OCI-LY3 (cell line): ENCODE measurements at regions not wholly inside any gene's neighbourhood (a gene's known extent, or its start where the extent isn't known, plus 50 kb on each side); places are given as distances from the start of the nearest gene placed in this dataset.

Source experiments
- H2AFZ ChIP-seq: fragments of 200-600, 300-600 bp; shearing (Covaris generic); 2 replicates; pipeline ENCODE4 v1.6.0; 2014; ENCODE audit warnings: antibody characterized with exemption, low read depth, low read length
- H3K27ac ChIP-seq: fragments of 200-600, 300-600 bp; sonication (generic); 2 replicates; pipeline ENCODE4 v1.5.1; 2014; ENCODE audit warnings: mild to moderate bottlenecking, low read length, moderate library complexity, mixed read lengths
- H3K27me3 ChIP-seq: fragments of 200-600, 300-600 bp; sonication (generic); 2 replicates; pipeline ENCODE4 v1.6.1; 2014; ENCODE audit warnings: low read depth, low read length, mixed read lengths
- H3K36me3 ChIP-seq: fragments of 200-600, 300-600 bp; sonication (generic); replicated peaks from 2 replicates; pipeline ENCODE3; 2014; ENCODE audit warnings: low read depth, low read length, mixed read lengths
- H3K4me1 ChIP-seq: fragments of 300-600, 200-600 bp; sonication (generic); 2 replicates; pipeline ENCODE4 v1.6.1; 2014; ENCODE audit warnings: low read length, mixed read lengths
- H3K4me2 ChIP-seq: fragments of 200-600, 300-600 bp; sonication (generic); 2 replicates; pipeline ENCODE4 v1.6.1; 2014; ENCODE audit warnings: low read length, mixed read lengths
- H3K4me3 ChIP-seq: fragments of 300-600, 200-600 bp; sonication (generic); 2 replicates; pipeline ENCODE4 v1.5.1; 2014; ENCODE audit warnings: antibody characterized with exemption, mild to moderate bottlenecking, low read length, moderate library complexity
- H3K79me2 ChIP-seq: fragments of 300-600, 200-600 bp; shearing (Covaris generic); 2 replicates; pipeline ENCODE4 v1.6.1; 2014; ENCODE audit warnings: mild to moderate bottlenecking, low read length, mixed read lengths
- H3K9ac ChIP-seq: fragments of 300-600, 200-600 bp; shearing (Covaris generic); 2 replicates; pipeline ENCODE4 v1.6.0; 2014; ENCODE audit warnings: mild to moderate bottlenecking, low read length, moderate library complexity
- H3K9me3 ChIP-seq: fragments of 200-600, 300-600 bp; shearing (Covaris generic); 2 replicates; pipeline ENCODE4 v1.6.1; 2014; ENCODE audit warnings: low read length, mixed read lengths; ENCODE audit not compliant: insufficient read depth
- H4K20me1 ChIP-seq: fragments of 200-600, 300-600 bp; sonication (generic); 2 replicates; pipeline ENCODE4 v1.6.1; 2016; ENCODE audit warnings: low read length, mixed read lengths; ENCODE audit not compliant: insufficient read depth
- EZH2phosphoT487 ChIP-seq: fragments of 200-600 bp; shearing (Covaris generic); IDR thresholded peaks from 2 replicates; pipeline ENCODE4 v1.6.1; 2018; ENCODE audit warnings: antibody characterized with exemption, mixed run types, low read depth
- TF ChIP-seq, protein P1 (sequence below): fragments of 200-600, 300-600 bp; sonication (generic); IDR thresholded peaks from 2 replicates; pipeline ENCODE4 v1.5.1; 2014; ENCODE audit warnings: antibody characterized with exemption, low read length, low read depth

DNA sequence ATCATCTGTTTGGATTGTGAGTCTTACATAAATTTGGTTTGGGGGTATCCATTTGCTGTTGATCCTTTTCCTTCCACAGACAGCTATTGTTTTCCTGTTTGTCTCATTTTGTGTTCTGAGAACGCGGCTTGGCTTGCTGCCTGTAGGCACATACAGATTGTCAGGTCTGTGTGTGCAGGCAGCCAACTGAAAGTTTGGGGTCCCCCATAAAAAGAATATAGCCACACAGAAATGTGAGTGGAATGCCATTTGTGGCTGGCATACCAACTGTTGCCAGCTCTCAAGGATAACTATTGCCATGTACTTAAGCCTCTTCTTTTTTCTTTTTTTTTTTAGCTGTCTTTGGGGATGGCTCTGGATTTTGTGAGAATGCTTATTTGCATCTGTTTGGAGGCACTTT lies 1308.0 kb downstream of the ROBO1 start:
- Histone ChIP-seq H3K27ac (no peak overlapping the region), H3K36me3 (peaks cover 6% of the 10 kb centered on the region), H3K9me3 (no peaks in the 10 kb centered on the region), H3K4me2 (no peak overlapping the region), H4K20me1 (no peaks in the 10 kb centered on the region), H2AFZ (no peak overlapping the region), H3K79me2 (no peaks in the 10 kb centered on the region), H3K4me3 (no peak overlapping the region), H3K4me1 (no peaks in the 10 kb centered on the region), H3K9ac (no peak overlapping the region), H3K27me3 (no peaks in the 10 kb centered on the region)
- no peak for TF ChIP-seq EZH2phosphoT487
- TF ChIP-seq, protein P1, sequence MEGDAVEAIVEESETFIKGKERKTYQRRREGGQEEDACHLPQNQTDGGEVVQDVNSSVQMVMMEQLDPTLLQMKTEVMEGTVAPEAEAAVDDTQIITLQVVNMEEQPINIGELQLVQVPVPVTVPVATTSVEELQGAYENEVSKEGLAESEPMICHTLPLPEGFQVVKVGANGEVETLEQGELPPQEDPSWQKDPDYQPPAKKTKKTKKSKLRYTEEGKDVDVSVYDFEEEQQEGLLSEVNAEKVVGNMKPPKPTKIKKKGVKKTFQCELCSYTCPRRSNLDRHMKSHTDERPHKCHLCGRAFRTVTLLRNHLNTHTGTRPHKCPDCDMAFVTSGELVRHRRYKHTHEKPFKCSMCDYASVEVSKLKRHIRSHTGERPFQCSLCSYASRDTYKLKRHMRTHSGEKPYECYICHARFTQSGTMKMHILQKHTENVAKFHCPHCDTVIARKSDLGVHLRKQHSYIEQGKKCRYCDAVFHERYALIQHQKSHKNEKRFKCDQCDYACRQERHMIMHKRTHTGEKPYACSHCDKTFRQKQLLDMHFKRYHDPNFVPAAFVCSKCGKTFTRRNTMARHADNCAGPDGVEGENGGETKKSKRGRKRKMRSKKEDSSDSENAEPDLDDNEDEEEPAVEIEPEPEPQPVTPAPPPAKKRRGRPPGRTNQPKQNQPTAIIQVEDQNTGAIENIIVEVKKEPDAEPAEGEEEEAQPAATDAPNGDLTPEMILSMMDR = no peak

GRCh38 chr3:78462021-78462420 lies 1305.8 kb downstream of the ROBO1 start:
- Histone ChIP-seq H3K36me3 (no peaks in the 10 kb centered on the region), H3K79me2 (no peaks in the 10 kb centered on the region), H4K20me1 (no peaks in the 10 kb centered on the region), H3K4me3 (no peak overlapping the region), H2AFZ (no peak overlapping the region), H3K4me2 (no peak overlapping the region), H3K9ac (no peak overlapping the region), H3K4me1 (no peaks in the 10 kb centered on the region), H3K27me3 (no peaks in the 10 kb centered on the region), H3K27ac (no peak overlapping the region), H3K9me3 (no peaks in the 10 kb centered on the region)
- TF ChIP-seq, protein P1 = no peak
- TF ChIP-seq EZH2phosphoT487 = no peak

GRCh38 chr3:78476076-78476475 lies 1291.7 kb downstream of the ROBO1 start:
- H3K4me2 ChIP-seq = no peak overlapping the region
- H3K27ac ChIP-seq = no peak overlapping the region
- no peak overlapping the region for H3K4me3 ChIP-seq
- H3K9ac ChIP-seq = no peak overlapping the region
- peaks cover 7% of the 10 kb centered on the region for H3K9me3 ChIP-seq
- no peaks in the 10 kb centered on the region for H4K20me1 ChIP-seq
- H3K27me3 ChIP-seq = no peaks in the 10 kb centered on the region
- H3K79me2 ChIP-seq = no peaks in the 10 kb centered on the region
- H3K4me1 ChIP-seq = no peaks in the 10 kb centered on the region; the same call in 1 of the 2 replicates
- no peaks in the 10 kb centered on the region for H3K36me3 ChIP-seq
- TF ChIP-seq, protein P1 = no peak
- TF ChIP-seq EZH2phosphoT487 = no peak
- H2AFZ ChIP-seq = no peak overlapping the region

DNA sequence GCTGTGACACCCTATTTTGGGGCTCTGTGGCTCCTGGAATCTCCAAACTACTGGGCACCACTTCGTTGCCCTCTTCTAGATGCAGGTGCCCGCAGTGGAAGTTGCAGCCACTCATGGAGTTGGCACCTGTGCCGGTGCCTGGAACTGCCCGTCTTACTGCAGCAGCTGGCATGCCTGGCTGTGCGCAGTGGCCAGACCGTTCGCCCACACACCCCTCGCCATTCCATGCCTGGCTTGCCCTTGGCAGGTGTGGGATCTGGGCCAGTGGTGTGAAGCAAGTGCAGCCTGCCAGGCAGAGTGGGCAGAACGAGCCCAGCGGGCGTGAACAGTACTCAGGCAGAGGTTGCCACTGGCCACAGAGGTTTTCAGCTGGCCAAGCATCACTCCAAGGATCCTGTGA lies 1286.7 kb downstream of the ROBO1 start:
- no peaks in the 10 kb centered on the region for H3K36me3 ChIP-seq

More for the DNA sequence above, 1286.7 kb downstream of the ROBO1 start:
- H3K27ac ChIP-seq = no peak overlapping the region
- no peak overlapping the region for H3K4me3 ChIP-seq
- TF ChIP-seq EZH2phosphoT487 = no peak
- TF ChIP-seq, protein P1 = no peak
- no peaks in the 10 kb centered on the region for H3K27me3 ChIP-seq
- H3K4me1 ChIP-seq = no peaks in the 10 kb centered on the region; the same call in 1 of the 2 replicates
- H3K79me2 ChIP-seq = no peaks in the 10 kb centered on the region
- no peaks in the 10 kb centered on the region for H3K9me3 ChIP-seq
- no peak overlapping the region for H3K4me2 ChIP-seq
- no peaks in the 10 kb centered on the region for H4K20me1 ChIP-seq
- H3K9ac ChIP-seq = no peak overlapping the region
- H2AFZ ChIP-seq = no peak overlapping the region
